ENCODE measurements at regions not wholly inside any gene's neighbourhood (a gene's known extent, or its start where the extent isn't known, plus 50 kb on each side); places are given as distances from the start of the nearest gene placed in this dataset.

DNA sequence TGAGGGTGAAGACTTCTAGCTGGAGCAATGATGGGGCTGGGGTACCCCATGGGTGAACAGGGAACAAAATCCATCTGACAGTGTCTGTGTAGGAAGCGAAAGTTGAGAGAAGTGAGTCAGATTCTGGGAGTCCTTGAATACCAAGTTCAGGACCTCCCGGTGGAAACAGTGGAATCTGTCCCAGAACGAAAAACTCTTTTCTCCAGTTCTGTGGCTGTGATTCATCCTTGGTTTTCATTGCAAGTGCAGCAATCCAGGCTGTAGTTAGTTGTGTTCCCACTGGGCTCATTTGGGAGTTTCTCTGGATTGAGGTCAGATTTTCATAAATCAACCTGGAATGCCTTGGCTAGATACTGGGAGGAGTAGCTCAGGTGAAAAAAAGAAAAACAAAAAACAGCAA is 120.7 kb downstream of the C12orf75 start:
- TF ChIP-seq GATA3 (IDR thresholded peaks at IDR 0.05; ENCODE audit: low read depth, low read length) (no peak), GATA2 (IDR thresholded peaks at IDR 0.05; ENCODE audit: low read depth, low read length) (no peak)

Data from SH-SY5Y (cell line).